ENCODE measurements at regions not wholly inside any gene's neighbourhood (a gene's known extent, or its start where the extent isn't known, plus 50 kb on each side); places are given as distances from the start of the nearest gene placed in this dataset.

- H4K91ac ChIP-seq (ENCODE audit: low read depth, low read length): no peak overlapping the region
- DNase-seq: peak; percentile 36
- H3K4me1 ChIP-seq (ENCODE audit: control insufficient read depth in 1 of 2, insufficient read depth in 2 of 2, low read length in 2 of 2): peaks cover 0 to 2% of the 10 kb centered on the region in 2 experiments
- H4K8ac ChIP-seq (ENCODE audit: low read depth, low read length): no peak overlapping the region
- no peak overlapping the region for H2AK5ac ChIP-seq (ENCODE audit: low read length)
- no peak overlapping the region for H4K12ac ChIP-seq (ENCODE audit: low read depth, low read length)
- no peaks in the 10 kb centered on the region for H3K36me3 ChIP-seq (ENCODE audit: control insufficient read depth in 1 of 2, insufficient read depth in 2 of 2, low read length in 2 of 2)
- no peak overlapping the region for H3K4me3 ChIP-seq (ENCODE audit: low read depth, low read length)
- H2BK5ac ChIP-seq (ENCODE audit: low read depth, low read length, poor library complexity): no peak overlapping the region
- peaks cover 2% of the 10 kb centered on the region for H3K9me3 ChIP-seq (ENCODE audit: insufficient read depth, low read depth, low read length)
- H3K14ac ChIP-seq (ENCODE audit: low read length): no peak overlapping the region
- H2BK120ac ChIP-seq (ENCODE audit: insufficient read depth, low read length, poor library complexity): no peak overlapping the region
- H3K23ac ChIP-seq (ENCODE audit: low read length): no peak overlapping the region
- WGBS (ENCODE audit: extremely low coverage, insufficient coverage, insufficient read length): no CpG with 5 or more reads among the region's 7 CpGs
- H3K27me3 ChIP-seq (ENCODE audit: insufficient read depth, low read length): no peaks in the 10 kb centered on the region
- no peak overlapping the region for H2BK12ac ChIP-seq (ENCODE audit: low read length)
- no peak overlapping the region for H2AFZ ChIP-seq (ENCODE audit: insufficient read depth, low read length, poor library complexity)
- no peak overlapping the region for H3K9ac ChIP-seq (ENCODE audit: low read length)
- H3K79me1 ChIP-seq (ENCODE audit: low read length): no peaks in the 10 kb centered on the region
- H3K4me2 ChIP-seq (ENCODE audit: low read length): no peak overlapping the region
- H3K27ac ChIP-seq (ENCODE audit: low read depth, low read length): no peak overlapping the region
- H3K4ac ChIP-seq (ENCODE audit: low read depth, low read length): no peak overlapping the region
- H3K79me2 ChIP-seq (ENCODE audit: control insufficient read depth, insufficient read depth, low read length, poor library complexity): no peaks in the 10 kb centered on the region
- H3K18ac ChIP-seq (ENCODE audit: low read length): no peak overlapping the region
Observed at GRCh38 chr3:31196881-31197364, 302.5 kb upstream of the GADL1 start.

- Histone ChIP-seq H2AFZ (ENCODE audit: insufficient read depth, low read length, poor library complexity) (no peak overlapping the region), H3K23ac (ENCODE audit: low read length) (no peak overlapping the region), H2BK12ac (ENCODE audit: low read length) (peak overlapping the region; percentile 70), H3K4me1 (ENCODE audit: control insufficient read depth in 1 of 2, insufficient read depth in 2 of 2, low read length in 2 of 2) (peaks cover 2 to 5% of the 10 kb centered on the region in 2 experiments), H3K9me3 (ENCODE audit: insufficient read depth, low read depth, low read length) (peaks cover 2% of the 10 kb centered on the region), H3K27me3 (ENCODE audit: insufficient read depth, low read length) (no peaks in the 10 kb centered on the region), H4K12ac (ENCODE audit: low read depth, low read length) (no peak overlapping the region), H4K91ac (ENCODE audit: low read depth, low read length) (no peak overlapping the region), H3K36me3 (ENCODE audit: control insufficient read depth in 1 of 2, insufficient read depth in 2 of 2, low read length in 2 of 2) (no peaks in the 10 kb centered on the region), H3K4me3 (ENCODE audit: low read depth, low read length) (no peak overlapping the region), H3K27ac (ENCODE audit: low read depth, low read length) (no peak overlapping the region), H3K9ac (ENCODE audit: low read length) (no peak overlapping the region), H3K79me2 (ENCODE audit: control insufficient read depth, insufficient read depth, low read length, poor library complexity) (peaks cover 1% of the 10 kb centered on the region), H2AK5ac (ENCODE audit: low read length) (no peak overlapping the region), H2BK120ac (ENCODE audit: insufficient read depth, low read length, poor library complexity) (peak overlapping the region; percentile 39), H3K79me1 (ENCODE audit: low read length) (peaks cover 2% of the 10 kb centered on the region), H3K4me2 (ENCODE audit: low read length) (no peak overlapping the region), H3K18ac (ENCODE audit: low read length) (no peak overlapping the region), H2BK5ac (ENCODE audit: low read depth, low read length, poor library complexity) (no peak overlapping the region), H3K4ac (ENCODE audit: low read depth, low read length) (no peak overlapping the region), H3K14ac (ENCODE audit: low read length) (no peak overlapping the region), H4K8ac (ENCODE audit: low read depth, low read length) (no peak overlapping the region)
- no peak for DNase-seq
- WGBS (ENCODE audit: extremely low coverage, insufficient coverage, insufficient read length): no CpG with 5 or more reads among the region's 2 CpGs
Observed at GRCh38 chr3:31197941-31198340, 303.5 kb upstream of the GADL1 start.

DNA sequence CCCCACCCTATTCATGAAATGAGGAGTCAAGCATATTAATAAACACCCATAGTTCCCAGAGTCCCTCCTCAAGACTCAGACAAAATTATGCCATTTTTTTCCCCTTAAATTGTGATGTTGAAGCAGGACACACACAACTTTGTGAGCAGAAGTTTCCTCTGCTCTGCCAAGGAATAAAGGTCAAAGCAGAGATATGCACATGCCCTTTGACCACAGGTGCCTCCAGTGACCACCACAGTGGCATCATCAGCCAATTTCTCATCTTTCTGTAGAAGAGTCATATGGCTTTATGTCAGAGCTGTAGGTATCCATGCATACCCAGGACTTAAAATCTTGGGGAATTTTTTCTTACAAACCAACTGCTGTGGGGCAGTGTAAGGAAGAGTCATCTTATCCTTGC is 304.4 kb upstream of the GADL1 start:
- Histone ChIP-seq H3K79me2 (ENCODE audit: control insufficient read depth, insufficient read depth, low read length, poor library complexity) (peaks cover 1% of the 10 kb centered on the region), H3K4me2 (ENCODE audit: low read length) (no peak overlapping the region), H4K8ac (ENCODE audit: low read depth, low read length) (no peak overlapping the region), H2BK12ac (ENCODE audit: low read length) (no peak overlapping the region), H3K4ac (ENCODE audit: low read depth, low read length) (no peak overlapping the region), H3K27ac (ENCODE audit: low read depth, low read length) (no peak overlapping the region), H3K23ac (ENCODE audit: low read length) (no peak overlapping the region), H4K91ac (ENCODE audit: low read depth, low read length) (no peak overlapping the region), H3K79me1 (ENCODE audit: low read length) (peaks cover 2% of the 10 kb centered on the region), H3K4me3 (ENCODE audit: low read depth, low read length) (no peak overlapping the region), H3K36me3 (ENCODE audit: control insufficient read depth in 1 of 2, insufficient read depth in 2 of 2, low read length in 2 of 2) (no peaks in the 10 kb centered on the region), H3K14ac (ENCODE audit: low read length) (no peak overlapping the region), H3K4me1 (ENCODE audit: control insufficient read depth in 1 of 2, insufficient read depth in 2 of 2, low read length in 2 of 2) (peaks cover 2 to 6% of the 10 kb centered on the region in 2 experiments), H3K27me3 (ENCODE audit: insufficient read depth, low read length) (no peaks in the 10 kb centered on the region), H2AK5ac (ENCODE audit: low read length) (no peak overlapping the region), H4K12ac (ENCODE audit: low read depth, low read length) (no peak overlapping the region), H3K18ac (ENCODE audit: low read length) (no peak overlapping the region), H2AFZ (ENCODE audit: insufficient read depth, low read length, poor library complexity) (no peak overlapping the region), H2BK5ac (ENCODE audit: low read depth, low read length, poor library complexity) (no peak overlapping the region), H2BK120ac (ENCODE audit: insufficient read depth, low read length, poor library complexity) (no peak overlapping the region), H3K9ac (ENCODE audit: low read length) (no peak overlapping the region), H3K9me3 (ENCODE audit: insufficient read depth, low read depth, low read length) (peaks cover 2% of the 10 kb centered on the region)
- DNase-seq: no peak

DNA sequence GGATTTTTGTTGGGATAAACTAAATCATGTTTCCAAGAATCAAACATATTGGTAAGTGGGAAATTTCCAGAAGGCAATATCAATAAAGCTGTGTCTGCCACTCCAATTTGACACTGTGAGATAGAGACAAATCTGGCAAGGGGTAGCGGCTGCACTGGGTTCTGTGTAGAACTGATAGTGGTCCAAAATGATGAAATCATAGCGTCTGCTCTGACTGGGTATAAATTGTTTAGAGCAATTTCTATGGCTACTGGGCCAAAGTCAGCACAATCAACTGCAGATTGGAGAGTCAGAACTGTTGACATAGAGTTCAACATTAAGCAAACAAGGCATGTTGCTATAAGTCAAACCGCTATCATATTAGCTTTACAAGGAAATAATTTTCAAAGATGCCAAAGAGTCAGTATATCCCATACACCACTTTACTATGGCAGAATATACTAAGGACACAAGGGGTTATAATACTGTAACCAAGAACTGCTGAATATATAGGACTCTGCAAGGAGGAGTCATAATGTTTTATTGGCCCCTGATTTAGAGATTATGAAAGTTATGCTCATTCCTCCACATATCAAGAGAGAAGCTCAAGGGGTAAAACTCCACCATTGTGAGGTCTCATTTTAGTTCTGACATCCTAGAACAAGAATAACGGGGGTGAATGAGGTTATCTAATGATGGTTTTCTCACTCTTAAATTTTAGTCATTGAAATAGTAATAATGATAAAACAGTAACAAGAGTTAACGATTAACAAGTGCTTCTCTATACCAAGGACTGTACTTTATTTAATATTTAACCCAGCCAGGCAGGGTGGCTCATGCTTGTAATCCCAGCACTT is 309.7 kb upstream of the GADL1 start:
- Histone ChIP-seq H3K79me1 (ENCODE audit: low read length) (peaks cover 2% of the 10 kb centered on the region), H3K4me2 (ENCODE audit: low read length) (no peak overlapping the region), H3K18ac (ENCODE audit: low read length) (no peak overlapping the region), H4K12ac (ENCODE audit: low read depth, low read length) (no peak overlapping the region), H2BK12ac (ENCODE audit: low read length) (no peak overlapping the region), H3K4me1 (ENCODE audit: control insufficient read depth in 1 of 2, insufficient read depth in 2 of 2, low read length in 2 of 2) (peaks cover 2 to 4% of the 10 kb centered on the region in 2 experiments), H3K36me3 (ENCODE audit: control insufficient read depth in 1 of 2, insufficient read depth in 2 of 2, low read length in 2 of 2) (no peaks in the 10 kb centered on the region), H2AFZ (ENCODE audit: insufficient read depth, low read length, poor library complexity) (no peak overlapping the region), H3K79me2 (ENCODE audit: control insufficient read depth, insufficient read depth, low read length, poor library complexity) (peaks cover 1% of the 10 kb centered on the region), H3K4ac (ENCODE audit: low read depth, low read length) (no peak overlapping the region), H3K14ac (ENCODE audit: low read length) (no peak overlapping the region), H4K8ac (ENCODE audit: low read depth, low read length) (no peak overlapping the region), H3K27ac (ENCODE audit: low read depth, low read length) (no peak overlapping the region), H3K9me3 (ENCODE audit: insufficient read depth, low read depth, low read length) (peaks cover 1% of the 10 kb centered on the region), H3K9ac (ENCODE audit: low read length) (no peak overlapping the region), H2AK5ac (ENCODE audit: low read length) (no peak overlapping the region), H3K23ac (ENCODE audit: low read length) (no peak overlapping the region), H2BK120ac (ENCODE audit: insufficient read depth, low read length, poor library complexity) (no peak overlapping the region), H2BK5ac (ENCODE audit: low read depth, low read length, poor library complexity) (no peak overlapping the region), H3K4me3 (ENCODE audit: low read depth, low read length) (no peak overlapping the region), H4K91ac (ENCODE audit: low read depth, low read length) (no peak overlapping the region), H3K27me3 (ENCODE audit: insufficient read depth, low read length) (no peaks in the 10 kb centered on the region)
- no CpG with 5 or more reads among the region's 5 CpGs for WGBS (ENCODE audit: extremely low coverage, insufficient coverage, insufficient read length)
- DNase-seq: no peak

All from trophoblast cell (in vitro differentiated cells and primary cell).